ENCODE measurements at regions not wholly inside any gene's neighbourhood (a gene's known extent, or its start where the extent isn't known, plus 50 kb on each side); places are given as distances from the start of the nearest gene placed in this dataset.

DNA sequence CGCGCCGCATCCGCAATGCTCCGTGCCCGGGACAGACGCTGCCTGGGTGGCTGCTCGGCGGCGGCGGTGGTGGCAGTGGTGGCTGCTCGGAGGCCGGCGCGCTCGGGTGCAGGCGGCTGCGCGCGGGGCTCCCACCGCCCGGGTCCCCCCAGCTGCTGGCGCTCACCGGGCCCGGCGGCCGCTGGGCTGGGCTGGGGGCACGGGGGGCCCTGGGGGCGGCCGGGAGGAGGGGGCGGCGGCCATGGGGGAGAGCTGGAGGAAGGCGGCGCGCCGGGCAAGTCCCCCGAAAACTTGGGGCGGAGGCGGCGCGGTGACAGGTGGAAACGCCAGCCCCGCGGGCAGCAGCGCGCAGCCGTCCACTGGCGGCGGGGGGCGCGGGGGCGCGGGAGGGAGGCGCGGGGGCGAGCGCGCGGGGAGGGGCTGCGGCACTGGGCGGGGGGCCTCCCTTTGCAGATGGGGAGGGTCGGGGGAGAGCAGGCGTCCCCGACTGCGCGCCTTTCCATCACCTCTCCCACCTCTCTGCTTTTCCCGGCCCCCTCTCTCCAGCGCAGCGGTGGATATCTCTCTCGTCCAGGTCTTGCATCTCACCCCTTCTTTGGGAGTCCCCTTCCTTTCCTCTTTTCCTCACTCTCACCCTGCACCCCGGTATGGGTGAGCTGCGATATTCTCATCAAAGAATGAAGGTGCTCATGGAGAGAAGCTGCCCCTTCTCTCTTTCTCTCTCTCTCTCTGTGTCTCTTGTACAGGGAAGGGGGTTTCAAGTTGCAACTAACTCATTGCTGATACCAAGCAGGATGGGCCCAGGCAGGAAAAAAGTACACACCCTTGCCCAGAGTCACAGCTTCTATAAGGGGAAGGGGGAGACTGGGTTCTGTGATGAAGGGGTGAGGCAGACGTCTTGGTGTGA, 83.7 kb upstream of the DHRSX start:
- Histone ChIP-seq H3K4me1 (peaks cover 0 to 9% (median 6%) of the 10 kb centered on the region in 4 donors), H3K36me3 (no peaks in the 10 kb centered on the region), H3K9me3 (no peaks in the 10 kb centered on the region), H3K4me3 (no peak overlapping the region), H3K27me3 (peaks cover 47% of the 10 kb centered on the region), H3K27ac (no peak overlapping the region)
- no peak for DNase-seq
- intact Hi-C loops (cut with DNase I; ENCODE audit: low total_unique reads) (no loop called here), in situ Hi-C loops (cut with MboI; ENCODE audit: low pct_ligation_motif_present in 1 of 4, low pct_unique_long_range_greater_than_20kb in 1 of 4, low sequenced_read_pairs in 3 of 4) (loop anchor here in 3 of 4 donors (25.0 kb wide), 1 partner anchor 922 kb away; no protein-coding TSS in a partner anchor)
- WGBS, 2 donors (ENCODE audit: low coverage in 1 of 2): 8 to 25% methylated on average over 2 to 23 of the region's 73 CpGs
- TF ChIP-seq POLR2A (IDR thresholded peaks at IDR 0.05) (no peak), POLR2AphosphoS5 (IDR thresholded peaks at IDR 0.05) (no peak), EP300 (IDR thresholded peaks at IDR 0.05; ENCODE audit: low read depth) (no peak)
- TF ChIP-seq, protein P1, sequence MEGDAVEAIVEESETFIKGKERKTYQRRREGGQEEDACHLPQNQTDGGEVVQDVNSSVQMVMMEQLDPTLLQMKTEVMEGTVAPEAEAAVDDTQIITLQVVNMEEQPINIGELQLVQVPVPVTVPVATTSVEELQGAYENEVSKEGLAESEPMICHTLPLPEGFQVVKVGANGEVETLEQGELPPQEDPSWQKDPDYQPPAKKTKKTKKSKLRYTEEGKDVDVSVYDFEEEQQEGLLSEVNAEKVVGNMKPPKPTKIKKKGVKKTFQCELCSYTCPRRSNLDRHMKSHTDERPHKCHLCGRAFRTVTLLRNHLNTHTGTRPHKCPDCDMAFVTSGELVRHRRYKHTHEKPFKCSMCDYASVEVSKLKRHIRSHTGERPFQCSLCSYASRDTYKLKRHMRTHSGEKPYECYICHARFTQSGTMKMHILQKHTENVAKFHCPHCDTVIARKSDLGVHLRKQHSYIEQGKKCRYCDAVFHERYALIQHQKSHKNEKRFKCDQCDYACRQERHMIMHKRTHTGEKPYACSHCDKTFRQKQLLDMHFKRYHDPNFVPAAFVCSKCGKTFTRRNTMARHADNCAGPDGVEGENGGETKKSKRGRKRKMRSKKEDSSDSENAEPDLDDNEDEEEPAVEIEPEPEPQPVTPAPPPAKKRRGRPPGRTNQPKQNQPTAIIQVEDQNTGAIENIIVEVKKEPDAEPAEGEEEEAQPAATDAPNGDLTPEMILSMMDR (IDR thresholded peaks at IDR 0.05): no peak

DNA sequence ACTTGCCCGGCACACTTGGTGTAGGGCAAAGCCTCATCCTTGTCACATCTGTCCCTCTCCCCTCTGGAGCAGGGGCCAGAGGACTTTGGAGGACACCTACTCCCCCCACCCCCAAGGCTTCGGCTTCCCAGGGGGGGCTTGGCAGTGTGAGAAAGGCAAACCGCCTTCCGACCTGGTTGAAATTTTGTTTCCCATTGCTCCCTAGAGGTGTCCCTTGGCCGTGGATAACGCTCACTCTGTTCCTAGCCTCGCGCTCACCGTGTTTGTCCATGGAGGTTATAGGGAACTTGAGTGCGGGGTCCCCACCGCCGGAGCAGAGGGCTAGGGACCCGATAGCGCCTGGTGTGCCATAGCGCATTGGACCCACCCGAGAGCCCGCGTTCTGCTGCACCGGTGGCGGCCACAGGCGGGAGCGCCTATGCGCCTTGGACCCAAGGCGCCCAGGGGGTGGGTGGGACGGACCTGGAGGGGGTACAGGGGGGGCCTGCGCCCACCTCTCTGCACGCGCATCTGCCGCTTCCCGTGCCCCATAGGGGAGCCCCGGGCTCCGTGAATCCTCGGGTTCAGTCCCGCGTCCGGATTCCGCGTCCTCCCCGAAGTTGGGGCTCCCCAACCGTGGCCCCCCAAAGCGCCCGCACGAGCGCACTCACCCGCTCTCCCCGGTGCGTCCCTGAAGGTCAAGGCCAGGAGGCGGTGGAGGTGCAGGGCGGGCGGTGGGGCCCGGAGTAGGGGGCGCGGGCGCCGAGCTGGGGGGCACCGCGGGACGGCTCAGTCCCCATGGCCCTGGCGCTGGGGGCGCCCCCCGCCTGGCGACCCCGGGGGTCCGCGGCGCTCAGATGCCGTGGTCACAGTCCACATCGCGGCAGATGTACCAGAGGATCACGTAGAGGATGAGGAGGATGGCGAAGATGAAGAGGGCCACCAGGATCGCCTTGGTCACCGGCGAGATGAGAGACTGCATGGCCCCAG, 82.7 kb upstream of the DHRSX start:
- peaks cover 49% of the 10 kb centered on the region for H3K27me3 ChIP-seq
- DNase-seq: no peak
- in situ Hi-C loops (cut with MboI; ENCODE audit: low pct_ligation_motif_present in 1 of 4, low pct_unique_long_range_greater_than_20kb in 1 of 4, low sequenced_read_pairs in 3 of 4) (loop anchor here in 3 of 4 donors (25.0 kb wide), 1 partner anchor 921 kb away; no protein-coding TSS in a partner anchor), intact Hi-C loops (cut with DNase I; ENCODE audit: low total_unique reads) (no loop called here)
- no peak for TF ChIP-seq POLR2A (IDR thresholded peaks at IDR 0.05)
- TF ChIP-seq POLR2AphosphoS5 (IDR thresholded peaks at IDR 0.05): no peak
- TF ChIP-seq, protein P1 (IDR thresholded peaks at IDR 0.05): no peak
- H3K4me1 ChIP-seq: peaks cover 0 to 9% (median 6%) of the 10 kb centered on the region in 4 donors
- 17% methylated on average over 61 of the region's 74 CpGs; no CpG with 5 or more reads in 1 of the 2 donors for WGBS, 2 donors (ENCODE audit: low coverage in 1 of 2)
- H3K9me3 ChIP-seq: no peaks in the 10 kb centered on the region
- no peak overlapping the region for H3K4me3 ChIP-seq
- H3K36me3 ChIP-seq: no peaks in the 10 kb centered on the region
- no peak overlapping the region for H3K27ac ChIP-seq

DNA sequence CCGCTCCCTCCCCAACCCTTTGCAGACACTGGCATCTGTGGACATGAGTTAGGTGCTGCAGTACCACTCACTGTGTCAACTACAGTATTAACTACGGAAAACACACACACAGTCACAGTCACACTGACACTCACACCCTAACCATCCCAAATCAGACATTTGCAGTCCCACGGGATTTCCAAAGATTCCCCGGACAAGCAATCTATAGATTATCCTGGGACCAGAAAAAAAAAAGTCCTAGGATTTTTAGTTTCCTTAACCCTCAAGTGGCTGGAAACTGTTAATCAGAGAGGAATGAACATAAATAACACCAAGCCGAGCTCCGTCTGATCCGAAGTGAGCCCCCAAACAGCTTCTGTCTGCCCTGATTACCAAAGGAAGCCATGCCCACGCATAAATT, 81.9 kb upstream of the DHRSX start:
- no peak for DNase-seq
- Histone ChIP-seq H3K9me3 (no peaks in the 10 kb centered on the region), H3K36me3 (no peaks in the 10 kb centered on the region), H3K4me3 (no peak overlapping the region), H3K4me1 (peaks cover 0 to 9% (median 6%) of the 10 kb centered on the region in 4 donors), H3K27ac (no peak overlapping the region), H3K27me3 (peaks cover 49% of the 10 kb centered on the region)
- TF ChIP-seq POLR2AphosphoS5 (IDR thresholded peaks at IDR 0.05): no peak
- no peak for TF ChIP-seq POLR2A (IDR thresholded peaks at IDR 0.05)
- TF ChIP-seq, protein P1 (IDR thresholded peaks at IDR 0.05): no peak
- no peak for TF ChIP-seq EP300 (IDR thresholded peaks at IDR 0.05; ENCODE audit: low read depth)
- 40 to 42% methylated on average over 1 to 8 of the region's 8 CpGs for WGBS, 2 donors (ENCODE audit: low coverage in 1 of 2)
- intact Hi-C loops (cut with DNase I; ENCODE audit: low total_unique reads): no loop called here
- in situ Hi-C loops (cut with MboI; ENCODE audit: low pct_ligation_motif_present in 1 of 4, low pct_unique_long_range_greater_than_20kb in 1 of 4, low sequenced_read_pairs in 3 of 4): loop anchor here in 3 of 4 donors (25.0 kb wide), 1 partner anchor 920 kb away; no protein-coding TSS in a partner anchor

DNA sequence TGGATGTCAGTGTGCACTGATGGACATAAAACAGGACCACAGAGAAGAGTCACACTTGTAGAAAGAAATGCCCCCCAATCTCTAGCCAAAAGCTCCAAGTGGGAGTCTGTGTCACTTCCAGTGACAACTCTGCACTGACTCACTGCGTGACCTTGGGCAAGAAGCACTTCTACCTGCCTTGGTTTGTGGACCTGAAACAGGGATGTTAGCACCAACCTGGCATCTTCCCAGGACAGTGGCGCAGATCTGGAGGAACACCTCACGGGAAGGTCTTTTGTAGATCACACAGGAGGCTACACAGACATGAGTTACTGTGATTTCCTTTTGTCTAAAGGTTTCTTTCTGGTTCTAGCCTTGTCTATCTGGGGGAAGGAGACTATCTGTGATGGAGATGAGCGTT, 80.5 kb upstream of the DHRSX start:
- Histone ChIP-seq H3K9me3 (no peaks in the 10 kb centered on the region), H3K4me1 (peaks cover 0 to 9% (median 6%) of the 10 kb centered on the region in 4 donors), H3K4me3 (no peak overlapping the region), H3K27me3 (peaks cover 49% of the 10 kb centered on the region), H3K36me3 (no peaks in the 10 kb centered on the region), H3K27ac (no peak overlapping the region)
- TF ChIP-seq EP300 (IDR thresholded peaks at IDR 0.05; ENCODE audit: low read depth) (no peak), POLR2A (IDR thresholded peaks at IDR 0.05) (no peak), POLR2AphosphoS5 (IDR thresholded peaks at IDR 0.05) (no peak)
- TF ChIP-seq, protein P1 (IDR thresholded peaks at IDR 0.05): no peak
- in situ Hi-C loops (cut with MboI; ENCODE audit: low pct_ligation_motif_present in 1 of 4, low pct_unique_long_range_greater_than_20kb in 1 of 4, low sequenced_read_pairs in 3 of 4) (loop anchor here in 3 of 4 donors (25.0 kb wide), 1 partner anchor 919 kb away; no protein-coding TSS in a partner anchor), intact Hi-C loops (cut with DNase I; ENCODE audit: low total_unique reads) (no loop called here)
- no peak for DNase-seq
- WGBS, 2 donors (ENCODE audit: low coverage in 1 of 2): 86% methylated on average over 1 to 4 of the region's 4 CpGs
